HCT116 (cell line): ENCODE measurements at regions not wholly inside any gene's neighbourhood (a gene's known extent, or its start where the extent isn't known, plus 50 kb on each side); places are given as distances from the start of the nearest gene placed in this dataset.

Source experiments
- POLR2A ChIP-seq: IDR thresholded peaks from 2 replicates; pipeline ENCODE4 v1.7.0; 2011; ENCODE audit warnings: borderline replicate concordance; ENCODE audit not compliant: insufficient read depth, insufficient read length; ENCODE audit errors: extremely low read depth
- SRF ChIP-seq: IDR thresholded peaks from 2 replicates; pipeline ENCODE4 v1.6.1; 2012; ENCODE audit warnings: low read depth
- TCF7L2 ChIP-seq: IDR thresholded peaks from 2 replicates; pipeline ENCODE4 v1.7.0; 2011; ENCODE audit warnings: borderline replicate concordance, inconsistent platforms; ENCODE audit not compliant: insufficient read depth, insufficient read length; ENCODE audit errors: extremely low read depth
- ZNF274 ChIP-seq: fragments of 200-500 bp; sonication (Bioruptor generic); IDR thresholded peaks from 2 replicates; pipeline ENCODE4 v1.6.1; 2014; ENCODE audit warnings: mild to moderate bottlenecking, low read depth, low read length, inconsistent platforms

DNA sequence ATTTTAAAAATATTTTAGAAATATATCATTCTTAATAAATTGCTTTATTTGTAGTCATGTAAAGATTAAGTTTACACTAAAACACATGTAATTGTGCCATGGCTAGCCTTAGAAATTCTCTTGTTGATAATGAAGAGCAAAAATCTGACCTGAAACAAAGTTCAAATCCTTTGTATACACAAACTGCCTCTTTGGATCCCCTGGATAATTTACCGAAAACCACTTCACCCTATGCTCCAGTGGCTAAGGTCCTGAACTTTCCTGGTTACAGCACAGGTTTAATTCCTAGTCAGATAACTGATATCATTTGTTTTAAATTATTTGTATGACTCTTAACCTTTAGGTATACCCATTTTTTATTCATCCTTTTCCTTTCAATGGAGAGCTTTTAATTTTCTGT, 1093.2 kb upstream of the ADGRL4 start:
- TF ChIP-seq POLR2A, result no peak
- no peak for TF ChIP-seq SRF
- TF ChIP-seq ZNF274, result no peak
- TF ChIP-seq TCF7L2, result no peak
